ENCODE measurements at regions not wholly inside any gene's neighbourhood (a gene's known extent, or its start where the extent isn't known, plus 50 kb on each side); places are given as distances from the start of the nearest gene placed in this dataset.

DNA sequence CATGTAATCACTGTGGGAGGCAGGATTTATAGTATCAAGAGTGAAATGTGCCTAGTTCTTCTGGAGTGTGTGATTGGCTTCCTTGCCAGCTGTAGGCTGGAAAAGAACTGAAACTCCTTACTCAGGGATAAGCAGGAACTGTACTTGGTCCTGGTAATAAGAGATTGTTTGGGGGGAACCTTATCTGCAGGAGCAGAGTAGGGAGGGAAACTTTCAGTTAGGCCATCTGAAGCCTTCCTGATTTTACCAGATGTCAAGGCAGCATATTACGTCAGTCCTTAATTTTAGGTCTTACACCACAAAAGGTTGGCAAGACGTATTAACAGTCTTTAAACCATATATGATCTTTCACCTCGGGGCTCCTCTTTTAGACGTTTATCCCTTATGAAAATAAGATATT is 231.5 kb upstream of the FMR1 start:
- Histone ChIP-seq H3K4me2 (ENCODE audit: low read length) (no peak overlapping the region), H3K4me1 (ENCODE audit: insufficient read depth, low read length, poor library complexity, severe bottlenecking) (no peaks in the 10 kb centered on the region), H3K9me3 (ENCODE audit: low read length) (no peaks in the 10 kb centered on the region), H3K36me3 (ENCODE audit: insufficient read depth, low read length) (no peaks in the 10 kb centered on the region), H3K79me2 (ENCODE audit: insufficient read depth, low read depth, low read length) (no peaks in the 10 kb centered on the region), H3K9me2 (ENCODE audit: insufficient read depth, low read length) (no peaks in the 10 kb centered on the region), H2AFZ (ENCODE audit: low read length) (no peak overlapping the region), H3K4me3 (ENCODE audit: low read depth, low read length, poor library complexity, severe bottlenecking) (no peak overlapping the region), H4K20me1 (ENCODE audit: insufficient read depth, low read length) (no peaks in the 10 kb centered on the region), H3K27ac (ENCODE audit: low read depth, low read length, poor library complexity, severe bottlenecking) (no peak overlapping the region)
- BruUV-seq (replicated peaks): no TSS peak
- TF ChIP-seq EZH2phosphoT487 (IDR thresholded peaks at IDR 0.05; ENCODE audit: borderline replicate concordance, low read depth, low read length): no peak
- TF ChIP-seq, protein P1, sequence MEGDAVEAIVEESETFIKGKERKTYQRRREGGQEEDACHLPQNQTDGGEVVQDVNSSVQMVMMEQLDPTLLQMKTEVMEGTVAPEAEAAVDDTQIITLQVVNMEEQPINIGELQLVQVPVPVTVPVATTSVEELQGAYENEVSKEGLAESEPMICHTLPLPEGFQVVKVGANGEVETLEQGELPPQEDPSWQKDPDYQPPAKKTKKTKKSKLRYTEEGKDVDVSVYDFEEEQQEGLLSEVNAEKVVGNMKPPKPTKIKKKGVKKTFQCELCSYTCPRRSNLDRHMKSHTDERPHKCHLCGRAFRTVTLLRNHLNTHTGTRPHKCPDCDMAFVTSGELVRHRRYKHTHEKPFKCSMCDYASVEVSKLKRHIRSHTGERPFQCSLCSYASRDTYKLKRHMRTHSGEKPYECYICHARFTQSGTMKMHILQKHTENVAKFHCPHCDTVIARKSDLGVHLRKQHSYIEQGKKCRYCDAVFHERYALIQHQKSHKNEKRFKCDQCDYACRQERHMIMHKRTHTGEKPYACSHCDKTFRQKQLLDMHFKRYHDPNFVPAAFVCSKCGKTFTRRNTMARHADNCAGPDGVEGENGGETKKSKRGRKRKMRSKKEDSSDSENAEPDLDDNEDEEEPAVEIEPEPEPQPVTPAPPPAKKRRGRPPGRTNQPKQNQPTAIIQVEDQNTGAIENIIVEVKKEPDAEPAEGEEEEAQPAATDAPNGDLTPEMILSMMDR (conservative IDR thresholded peaks at IDR 0.05; ENCODE audit: low read length): no peak
- intact Hi-C loops (cut with micrococcal nuclease; ENCODE audit: unreplicated experiment): no loop called here
- ChIA-PET CTCF (ENCODE audit: unreplicated experiment) (no interaction called here), POLR2A (no interaction called here)
- no peak for DNase-seq (ENCODE audit: low spot score)

DNA sequence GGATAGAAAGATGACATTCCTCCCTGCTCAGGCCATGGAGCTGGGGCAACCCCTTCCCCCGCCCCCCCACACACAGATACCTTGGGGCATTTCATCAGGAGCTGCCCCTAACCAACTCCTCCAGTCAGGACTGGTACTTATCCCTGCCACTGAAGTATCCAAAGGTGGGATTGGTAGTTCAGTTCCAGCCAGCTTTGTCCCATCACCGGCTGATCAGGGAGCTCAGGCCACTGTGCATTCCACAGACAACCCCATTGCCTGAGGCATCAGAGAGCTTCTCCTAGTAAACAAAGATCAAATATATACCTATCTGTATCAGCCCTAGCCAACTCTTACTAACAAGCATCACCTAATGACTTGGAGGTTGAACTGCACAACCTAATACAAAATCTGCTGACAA is 218.2 kb upstream of the FMR1 start:
- Histone ChIP-seq H3K79me2 (ENCODE audit: insufficient read depth, low read depth, low read length) (no peaks in the 10 kb centered on the region), H3K36me3 (ENCODE audit: insufficient read depth, low read length) (no peaks in the 10 kb centered on the region), H3K9me3 (ENCODE audit: low read length) (no peaks in the 10 kb centered on the region), H3K9me2 (ENCODE audit: insufficient read depth, low read length) (no peaks in the 10 kb centered on the region), H3K4me2 (ENCODE audit: low read length) (no peak overlapping the region), H3K4me1 (ENCODE audit: insufficient read depth, low read length, poor library complexity, severe bottlenecking) (no peaks in the 10 kb centered on the region), H3K4me3 (ENCODE audit: low read depth, low read length, poor library complexity, severe bottlenecking) (no peak overlapping the region), H4K20me1 (ENCODE audit: insufficient read depth, low read length) (no peaks in the 10 kb centered on the region), H2AFZ (ENCODE audit: low read length) (no peak overlapping the region), H3K27ac (ENCODE audit: low read depth, low read length, poor library complexity, severe bottlenecking) (no peak overlapping the region)
- intact Hi-C loops (cut with micrococcal nuclease; ENCODE audit: unreplicated experiment): no loop called here
- DNase-seq (ENCODE audit: low spot score): no peak
- no TSS peak for BruUV-seq (replicated peaks)
- POLR2A ChIA-PET: no interaction called here
- no peak for TF ChIP-seq EZH2phosphoT487 (IDR thresholded peaks at IDR 0.05; ENCODE audit: borderline replicate concordance, low read depth, low read length)
- TF ChIP-seq, protein P1 (conservative IDR thresholded peaks at IDR 0.05; ENCODE audit: low read length): no peak
- CTCF ChIA-PET (ENCODE audit: unreplicated experiment): no interaction called here

DNA sequence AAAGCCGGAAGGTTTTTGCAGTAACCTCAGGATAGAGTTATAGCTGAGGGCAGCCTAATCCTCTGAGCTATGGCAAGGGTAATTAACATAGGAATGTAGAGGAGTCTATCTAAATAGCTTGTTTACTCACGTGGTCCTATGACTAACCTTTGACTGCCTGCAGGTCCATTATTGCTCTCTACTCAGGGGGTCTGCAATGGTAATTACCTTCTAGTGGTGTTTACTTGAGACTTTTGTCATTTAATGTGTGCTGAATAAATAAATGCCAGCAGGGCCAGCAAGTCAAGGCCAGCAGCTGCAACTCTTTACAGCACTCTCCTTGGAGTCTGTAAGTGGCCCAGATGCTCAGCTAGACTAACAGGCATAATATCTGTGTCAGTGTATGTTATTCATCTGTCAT is 212.7 kb upstream of the FMR1 start:
- Histone ChIP-seq H3K9me3 (ENCODE audit: low read length) (no peaks in the 10 kb centered on the region), H3K4me3 (ENCODE audit: low read depth, low read length, poor library complexity, severe bottlenecking) (no peak overlapping the region), H3K79me2 (ENCODE audit: insufficient read depth, low read depth, low read length) (no peaks in the 10 kb centered on the region), H3K27ac (ENCODE audit: low read depth, low read length, poor library complexity, severe bottlenecking) (no peak overlapping the region), H2AFZ (ENCODE audit: low read length) (no peak overlapping the region), H3K4me1 (ENCODE audit: insufficient read depth, low read length, poor library complexity, severe bottlenecking) (no peaks in the 10 kb centered on the region), H3K4me2 (ENCODE audit: low read length) (no peak overlapping the region), H3K36me3 (ENCODE audit: insufficient read depth, low read length) (no peaks in the 10 kb centered on the region), H3K9me2 (ENCODE audit: insufficient read depth, low read length) (no peaks in the 10 kb centered on the region), H4K20me1 (ENCODE audit: insufficient read depth, low read length) (no peaks in the 10 kb centered on the region)
- CTCF ChIA-PET (ENCODE audit: unreplicated experiment): no interaction called here
- DNase-seq (ENCODE audit: low spot score): no peak
- intact Hi-C loops (cut with micrococcal nuclease; ENCODE audit: unreplicated experiment): no loop called here
- BruUV-seq (replicated peaks): no TSS peak
- TF ChIP-seq, protein P1 (conservative IDR thresholded peaks at IDR 0.05; ENCODE audit: low read length): no peak
- no peak for TF ChIP-seq EZH2phosphoT487 (IDR thresholded peaks at IDR 0.05; ENCODE audit: borderline replicate concordance, low read depth, low read length)
- POLR2A ChIA-PET: no interaction called here
